NCI-H226 (cell line): ENCODE measurements at regions not wholly inside any gene's neighbourhood (a gene's known extent, or its start where the extent isn't known, plus 50 kb on each side); places are given as distances from the start of the nearest gene placed in this dataset.
A peak's percentile ranks its signal among the peaks of the same experiment; 100 is the strongest.
"Not testable (repeated sequence)": the region's sequence is repeated elsewhere in the genome, so short reads cannot be mapped to it uniquely, and the experiment has no call there.

Source experiments
- DNase-seq: peaks from one replicate; pipeline ENCODE4 v3.0.0-alpha.2; 2015

DNA sequence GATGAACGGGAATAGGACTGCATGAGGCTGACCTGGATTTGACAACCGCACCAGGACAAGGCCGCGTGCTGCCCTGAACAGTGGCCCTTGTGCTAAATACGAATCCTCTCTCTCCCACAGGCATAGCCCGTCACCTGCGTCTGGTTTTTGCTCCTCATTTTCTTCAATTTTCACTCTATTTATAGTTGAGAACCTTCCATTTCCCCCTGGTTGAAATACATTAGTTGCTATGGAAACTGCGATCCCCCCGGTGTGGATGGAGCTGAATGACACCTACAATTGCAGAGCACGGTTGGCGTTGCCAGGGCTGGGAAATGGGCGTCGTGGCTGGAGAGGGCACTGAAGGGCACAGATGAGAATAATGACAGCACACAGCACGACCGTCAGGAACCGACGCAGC is 158.6 kb upstream of the PITRM1 start:
- no peak for DNase-seq

DNA sequence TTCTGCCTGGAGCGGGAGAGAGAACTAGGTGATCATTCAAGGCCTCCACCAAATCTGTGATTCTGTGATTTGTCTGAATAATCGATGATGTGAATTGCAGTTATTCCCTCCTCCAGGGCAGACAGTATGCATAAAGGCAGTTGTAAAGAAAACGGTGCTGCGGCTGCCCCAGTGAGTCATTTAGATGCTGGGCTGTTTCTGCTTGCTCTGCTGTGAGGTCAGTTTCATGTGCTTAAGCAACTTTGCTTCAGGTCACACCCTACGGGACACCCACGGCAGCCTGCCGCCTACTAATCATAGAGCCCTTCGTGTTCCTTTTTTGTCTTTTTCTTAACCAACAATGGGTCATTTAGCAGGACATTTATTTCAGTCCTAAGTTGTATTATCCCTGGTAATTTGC is 158.1 kb upstream of the PITRM1 start:
- no peak for DNase-seq

DNA sequence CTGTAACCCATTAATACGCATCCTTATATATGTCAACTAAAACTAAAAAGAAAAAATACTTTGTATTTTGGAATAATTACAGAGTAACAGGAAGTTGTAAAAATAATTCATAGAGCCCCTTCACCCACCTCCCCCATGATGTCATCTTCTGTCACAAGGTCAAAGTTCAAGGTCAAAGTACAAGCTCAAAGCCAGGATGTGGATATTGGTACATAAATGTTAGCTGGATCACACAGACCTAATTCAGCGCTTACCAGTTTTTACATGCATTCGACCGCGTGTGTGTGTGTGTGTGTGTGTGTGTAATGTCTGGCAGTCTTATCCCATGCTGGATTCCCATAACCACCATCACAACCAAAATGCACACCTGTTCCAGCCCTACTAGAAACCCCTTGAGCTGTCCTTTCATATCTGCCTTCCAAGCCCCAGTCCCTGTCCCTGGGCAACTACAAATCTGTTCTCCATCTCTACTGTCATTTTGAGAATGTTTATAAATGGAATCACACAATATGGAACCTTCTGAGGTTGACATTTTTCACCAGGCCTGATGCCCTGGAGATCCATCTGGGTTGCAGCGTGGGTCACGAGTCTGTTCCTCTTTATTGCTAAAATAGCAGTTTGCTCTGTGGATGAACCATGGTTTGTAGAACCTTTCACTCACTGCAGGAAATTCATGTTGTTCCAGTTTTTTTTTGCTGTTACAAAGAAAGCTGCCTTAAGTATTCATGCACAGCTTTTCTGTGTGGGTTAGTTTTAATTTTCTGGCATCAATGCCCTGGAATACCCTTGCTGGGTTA is 153.6 kb upstream of the PITRM1 start:
- DNase-seq = no peak

DNA sequence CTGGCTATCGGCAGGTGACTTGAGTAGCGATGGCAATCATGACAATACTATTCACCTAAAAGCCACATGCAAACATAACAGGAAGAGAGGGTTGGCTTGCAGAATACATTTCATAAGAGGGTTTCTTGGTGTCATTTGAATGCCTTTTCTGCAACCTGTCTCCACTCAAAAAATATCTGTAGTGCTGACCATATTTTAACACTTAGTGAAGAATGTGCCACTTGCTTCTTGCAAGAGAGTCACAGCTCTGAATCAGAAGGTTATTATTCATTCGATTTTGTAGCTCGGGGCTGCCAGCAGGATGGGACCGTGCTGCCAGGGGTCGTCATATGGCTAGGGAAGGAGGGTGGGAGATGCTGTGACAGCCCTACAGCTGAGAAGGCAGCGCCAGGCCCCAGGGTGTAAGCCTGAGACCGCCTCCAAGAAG is 152.0 kb upstream of the PITRM1 start:
- DNase-seq = no peak

DNA sequence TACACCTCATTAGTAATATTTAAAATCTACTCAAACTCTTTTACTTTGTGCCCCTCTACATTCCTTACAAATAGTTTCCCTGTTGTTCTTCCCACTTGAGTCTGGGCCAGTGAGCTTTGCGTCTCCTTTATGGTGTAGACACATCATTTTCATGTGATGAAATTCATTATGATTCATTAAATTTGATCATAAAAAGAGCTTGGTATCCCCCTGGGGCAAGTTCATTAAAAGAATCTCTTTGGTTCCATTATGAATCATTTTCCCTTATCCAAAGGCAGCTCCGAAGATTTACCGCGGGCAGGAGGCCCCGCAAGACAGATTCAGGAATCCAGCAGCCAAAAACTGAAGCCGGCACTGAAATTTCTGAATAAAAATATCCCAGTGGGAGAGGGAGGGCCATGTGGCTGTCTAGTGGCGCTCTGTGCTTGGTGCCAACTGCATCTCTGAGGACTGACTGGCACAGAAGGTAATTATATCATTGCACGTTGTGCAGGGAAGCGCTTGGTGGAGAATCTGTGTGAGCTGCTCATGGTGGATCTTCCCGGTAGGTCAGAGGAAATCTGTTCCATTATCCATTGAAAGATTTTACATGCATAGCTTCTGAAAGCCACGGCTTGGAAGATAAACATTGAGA is 151.4 kb upstream of the PITRM1 start:
- peak; percentile 16 for DNase-seq

DNA sequence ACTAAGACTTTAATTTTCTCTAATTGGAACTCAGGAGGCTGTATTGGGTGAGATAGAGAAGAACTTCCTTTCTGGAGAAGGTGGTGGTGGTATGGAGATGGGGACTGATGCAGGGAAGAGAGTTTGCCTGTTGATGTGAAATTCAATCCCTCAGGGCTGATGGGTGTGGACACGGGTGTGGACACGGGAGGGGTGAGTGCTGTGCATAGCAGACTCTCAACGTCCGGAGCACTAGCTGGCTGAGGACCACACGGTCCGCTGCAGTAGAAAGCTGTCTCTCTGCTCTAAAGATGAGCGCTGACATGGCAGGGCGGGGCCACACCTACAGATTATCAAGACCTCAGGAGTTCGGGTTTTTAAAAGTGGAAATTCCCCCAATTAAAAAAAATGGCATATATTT is 148.5 kb upstream of the PITRM1 start:
- no peak for DNase-seq

DNA sequence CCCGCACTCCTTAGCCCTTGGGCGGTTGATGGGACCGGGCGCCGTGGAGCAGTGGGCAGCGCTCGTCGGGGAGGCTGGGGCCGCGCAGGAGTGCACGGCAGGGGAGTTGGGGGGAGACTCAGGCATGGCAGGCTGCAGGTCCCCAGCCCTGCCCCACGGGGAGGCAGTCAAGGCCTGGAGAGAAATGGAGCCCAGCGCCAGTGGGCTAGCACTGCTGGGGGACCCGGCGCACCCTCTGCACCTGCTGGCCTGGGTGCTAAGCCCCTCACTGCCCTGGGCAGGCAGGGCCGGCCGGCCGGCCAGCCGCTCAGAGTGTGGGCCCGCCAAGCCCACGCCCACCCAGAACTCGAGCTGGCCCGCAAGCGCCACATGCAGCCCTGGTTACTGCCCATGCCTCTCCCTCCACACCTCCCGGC is 147.2 kb upstream of the PITRM1 start:
- no peak for DNase-seq

DNA sequence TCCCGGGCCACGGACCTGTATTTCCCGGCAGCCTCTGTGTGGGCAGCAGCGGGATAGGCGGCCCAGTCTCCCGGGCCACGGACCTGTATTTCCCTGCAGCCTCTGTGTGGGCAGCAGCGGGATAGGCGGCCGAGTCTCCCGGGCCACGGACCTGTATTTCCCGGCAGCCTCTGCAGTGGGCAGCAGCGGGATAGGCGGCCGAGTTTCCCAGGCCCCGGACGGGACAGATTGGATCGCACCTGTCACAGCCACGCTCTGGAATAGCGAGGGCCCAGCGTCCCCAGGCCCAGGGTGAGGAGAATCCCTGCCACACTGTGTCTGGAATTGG is 145.9 kb upstream of the PITRM1 start:
- not testable (repeated sequence) for DNase-seq

DNA sequence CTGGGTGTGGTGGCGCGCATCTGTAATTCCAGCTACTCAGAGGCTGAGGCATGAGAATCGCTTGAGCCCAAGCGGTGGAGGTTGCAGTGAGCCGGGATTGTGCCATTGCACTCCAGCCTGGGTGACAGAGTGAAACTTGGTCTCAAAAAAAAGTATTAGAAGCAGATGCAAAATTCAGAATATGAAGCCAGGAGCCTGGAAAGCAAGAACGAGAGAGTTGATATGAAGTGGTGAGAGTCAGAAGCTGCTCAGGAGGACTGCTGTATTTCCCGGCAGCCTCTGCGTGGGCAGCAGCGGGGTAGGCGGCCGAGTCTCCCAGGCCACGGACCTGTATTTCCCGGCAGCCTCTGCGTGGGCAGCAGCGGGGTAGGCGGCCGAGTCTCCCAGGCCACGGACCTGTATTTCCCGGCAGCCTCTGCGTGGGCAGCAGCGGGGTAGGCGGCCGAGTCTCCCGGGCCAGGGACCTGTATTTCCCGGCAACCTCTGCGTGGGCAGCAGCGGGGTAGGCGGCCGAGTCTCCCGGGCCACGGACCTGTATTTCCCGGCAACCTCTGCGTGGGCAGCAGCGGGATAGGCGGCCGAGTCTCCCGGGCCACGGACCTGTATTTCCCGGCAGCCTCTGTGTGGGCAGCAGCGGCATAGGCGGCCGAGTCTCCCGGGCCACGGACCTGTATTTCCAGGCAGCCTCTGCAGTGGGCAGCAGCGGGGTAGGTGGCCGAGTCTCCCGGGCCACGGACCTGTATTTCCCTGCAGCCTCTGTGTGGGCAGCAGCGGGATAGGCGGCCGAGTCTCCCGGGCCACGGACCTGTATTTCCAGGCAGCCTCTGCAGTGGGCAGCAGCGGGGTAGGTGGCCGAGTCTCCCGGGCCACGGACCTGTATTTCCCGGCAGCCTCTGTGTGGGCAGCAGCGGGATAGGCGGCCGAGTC is 145.2 kb upstream of the PITRM1 start:
- DNase-seq = not testable (repeated sequence)

DNA sequence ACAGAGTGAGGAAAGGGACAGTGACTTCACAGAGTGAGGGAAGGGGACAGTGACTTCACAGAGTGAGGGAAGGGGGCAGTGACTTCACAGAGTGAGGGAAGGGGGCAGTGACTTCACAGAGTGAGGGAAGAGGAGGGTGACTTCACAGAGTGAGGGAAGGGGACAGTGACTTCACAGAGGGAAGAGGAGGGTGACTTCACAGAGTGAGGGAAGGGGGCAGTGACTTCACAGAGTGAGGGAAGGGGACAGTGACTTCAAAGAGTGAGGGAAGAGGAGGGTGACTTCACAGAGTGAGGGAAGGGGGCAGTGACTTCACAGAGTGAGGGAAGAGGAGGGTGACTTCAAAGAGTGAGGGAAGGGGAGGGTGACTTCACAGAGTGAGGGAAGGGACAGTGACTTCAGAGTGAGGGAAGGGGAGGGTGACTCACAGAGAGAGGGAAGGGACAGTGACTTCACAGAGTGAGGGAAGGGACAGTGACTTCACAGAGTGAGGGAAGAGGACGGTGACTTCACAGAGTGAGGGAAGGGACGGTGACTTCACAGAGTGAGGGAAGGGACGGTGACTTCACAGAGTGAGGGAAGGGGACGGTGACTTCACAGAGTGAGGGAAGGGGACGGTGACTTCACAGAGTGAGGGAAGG is 142.0 kb upstream of the PITRM1 start:
- not testable (repeated sequence) for DNase-seq

DNA sequence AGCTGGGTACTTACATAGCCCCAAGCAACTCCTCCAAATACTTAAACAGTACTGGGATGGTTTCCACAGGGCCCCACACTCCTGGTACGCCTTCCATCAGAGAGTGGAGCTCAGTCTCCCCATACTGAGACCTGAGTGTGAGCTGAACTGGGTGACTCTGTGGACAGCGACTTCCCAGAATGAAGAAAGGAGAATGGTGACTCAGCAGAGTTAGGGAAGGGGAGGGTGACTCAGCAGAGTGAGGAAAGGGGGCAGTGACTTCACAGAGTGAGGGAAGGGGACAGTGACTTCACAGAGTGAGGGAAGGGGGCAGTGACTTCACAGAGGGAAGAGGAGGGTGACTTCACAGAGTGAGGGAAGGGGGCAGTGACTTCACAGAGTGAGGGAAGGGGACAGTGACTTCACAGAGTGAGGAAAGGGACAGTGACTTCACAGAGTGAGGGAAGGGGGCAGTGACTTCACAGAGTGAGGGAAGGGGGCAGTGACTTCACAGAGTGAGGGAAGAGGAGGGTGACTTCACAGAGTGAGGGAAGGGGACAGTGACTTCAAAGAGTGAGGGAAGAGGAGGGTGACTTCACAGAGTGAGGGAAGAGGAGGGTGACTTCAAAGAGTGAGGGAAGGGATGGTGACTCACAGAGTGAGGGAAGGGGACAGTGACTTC is 141.3 kb upstream of the PITRM1 start:
- not testable (repeated sequence) for DNase-seq

DNA sequence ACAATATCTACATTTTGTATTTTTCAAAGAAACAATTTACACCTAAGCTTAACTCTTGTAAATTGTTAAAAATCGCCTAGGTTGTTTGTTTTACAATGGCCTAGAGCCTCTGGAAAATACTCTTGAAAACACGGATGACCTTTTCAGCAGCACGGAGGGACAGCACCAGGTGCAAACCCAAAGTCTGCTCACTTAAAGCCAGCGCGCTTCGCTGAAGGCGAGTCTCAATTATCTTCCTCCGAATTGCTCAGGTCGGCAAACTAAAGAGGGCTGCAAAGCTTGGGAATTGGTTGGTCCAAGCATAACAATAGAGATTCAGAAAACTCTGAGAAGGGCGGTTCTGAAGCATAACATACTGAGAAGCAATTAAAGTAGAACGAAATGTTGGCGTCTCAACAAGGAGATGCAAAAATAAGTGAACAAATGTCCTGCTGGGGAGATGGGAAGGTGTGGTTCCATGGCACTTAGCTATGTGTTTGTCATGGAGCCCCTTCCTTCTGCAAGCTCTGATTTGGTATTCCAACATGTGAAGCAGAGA is 139.9 kb upstream of the PITRM1 start:
- DNase-seq = no peak

DNA sequence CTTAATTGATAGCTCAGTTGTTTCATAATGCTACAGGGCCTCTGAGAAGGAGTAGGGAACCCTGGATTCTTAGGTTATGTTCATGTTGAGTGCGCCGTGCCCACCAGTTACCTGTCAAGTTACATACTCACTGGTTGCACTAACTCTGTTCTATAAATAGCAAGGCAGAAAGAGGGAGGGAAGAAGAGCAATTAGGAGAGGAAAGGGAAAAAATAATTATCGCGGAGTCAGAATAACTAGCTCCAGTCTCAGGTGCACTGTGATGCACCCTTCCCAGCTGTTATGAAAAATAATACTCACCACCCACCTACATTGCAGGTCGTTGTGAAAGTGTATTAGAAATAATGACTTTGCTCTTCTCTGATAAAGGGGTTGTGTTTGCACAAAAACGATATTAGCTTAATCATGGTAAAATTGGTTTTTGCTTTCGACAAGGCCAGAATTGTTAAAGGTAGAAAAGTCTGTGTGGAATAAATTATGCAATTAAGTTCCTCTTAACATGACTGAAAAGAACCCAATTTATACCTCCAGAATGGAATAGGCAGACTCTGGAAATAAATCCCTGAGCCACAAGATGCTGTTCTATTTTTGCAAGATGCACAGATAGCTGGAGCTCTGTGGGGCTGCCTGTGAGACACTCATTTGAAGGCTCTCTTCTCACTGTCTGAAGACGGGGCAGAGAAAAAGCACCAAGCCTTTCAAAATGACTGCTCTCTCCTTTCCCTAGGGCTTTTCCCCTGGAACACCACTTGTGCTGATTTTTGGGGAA is 137.6 kb upstream of the PITRM1 start:
- DNase-seq = no peak

DNA sequence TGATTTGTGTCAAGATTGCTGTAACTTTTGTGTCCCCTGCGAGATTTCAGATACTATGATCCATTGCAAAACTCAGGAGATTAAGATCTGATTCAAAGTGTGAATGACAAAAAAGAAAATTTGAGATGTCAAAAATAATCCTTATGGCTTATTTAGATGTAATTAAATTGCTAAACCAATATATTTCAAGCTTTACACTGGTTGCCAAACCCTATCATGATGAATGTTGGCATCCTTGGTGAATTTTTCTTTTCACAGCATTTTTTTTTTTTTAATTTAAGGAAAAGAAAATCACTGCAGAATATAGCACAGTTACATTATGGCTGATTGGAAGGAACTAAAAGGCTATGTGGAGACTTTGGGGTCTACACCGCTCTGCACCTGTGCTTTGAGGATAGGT is 133.5 kb upstream of the PITRM1 start:
- DNase-seq = no peak

DNA sequence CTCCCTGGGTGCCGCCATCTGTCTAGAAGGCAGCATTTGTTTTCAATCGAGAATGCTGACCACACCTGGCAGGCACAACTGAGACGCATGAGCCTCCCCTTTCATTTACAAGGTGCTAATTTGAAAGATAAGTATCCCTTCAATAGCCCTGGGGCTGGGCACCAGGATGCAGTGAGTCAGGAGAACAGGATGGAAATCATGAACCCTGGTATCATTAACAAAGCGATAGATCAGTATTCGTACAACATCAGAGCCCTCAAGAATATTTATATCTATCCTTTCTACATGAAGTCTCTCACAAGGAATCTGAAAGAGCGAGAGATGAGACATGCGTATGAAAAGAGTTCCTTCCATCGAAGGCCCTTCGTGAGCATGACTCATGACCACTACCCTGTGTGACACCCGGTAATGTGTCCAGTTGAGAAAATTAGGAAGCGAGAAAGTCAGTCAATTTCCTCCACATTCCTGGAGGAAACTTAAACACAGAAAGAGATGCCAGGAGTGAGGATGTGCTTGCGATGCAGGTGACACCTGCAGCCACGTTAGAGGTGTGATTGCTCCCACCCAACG is 123.1 kb upstream of the PITRM1 start:
- DNase-seq = no peak

DNA sequence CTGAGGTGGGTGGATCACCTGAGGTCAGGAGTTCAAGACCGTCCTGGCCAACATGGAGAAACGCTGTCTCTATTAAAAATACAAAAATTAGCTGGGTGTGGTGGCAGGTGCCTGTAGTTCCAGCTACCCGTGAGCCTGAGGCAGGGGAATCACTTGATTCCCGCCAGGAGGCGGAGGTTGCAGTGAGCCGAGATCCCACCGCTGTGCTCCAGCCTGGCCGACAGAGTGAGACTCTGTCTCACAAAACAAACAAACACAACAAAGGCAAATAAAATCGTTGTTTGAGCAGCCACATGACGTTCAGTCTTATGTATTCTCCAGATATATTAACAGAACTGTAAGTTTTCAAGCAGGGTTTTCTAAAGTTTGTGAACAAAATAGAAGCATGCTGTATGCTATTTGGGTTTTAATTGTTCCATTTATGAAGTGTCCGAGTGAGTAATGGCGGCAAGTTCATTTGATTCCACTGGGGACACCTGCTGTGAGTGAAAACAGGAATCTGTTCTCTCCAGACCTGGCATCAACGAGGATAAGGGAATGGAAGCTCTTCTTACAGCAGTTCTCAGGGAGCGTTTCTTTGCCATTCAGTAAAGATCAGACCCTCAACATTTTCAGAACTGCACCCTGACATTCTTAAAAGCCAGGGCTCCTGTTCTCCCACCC is 122.5 kb upstream of the PITRM1 start:
- no peak for DNase-seq

DNA sequence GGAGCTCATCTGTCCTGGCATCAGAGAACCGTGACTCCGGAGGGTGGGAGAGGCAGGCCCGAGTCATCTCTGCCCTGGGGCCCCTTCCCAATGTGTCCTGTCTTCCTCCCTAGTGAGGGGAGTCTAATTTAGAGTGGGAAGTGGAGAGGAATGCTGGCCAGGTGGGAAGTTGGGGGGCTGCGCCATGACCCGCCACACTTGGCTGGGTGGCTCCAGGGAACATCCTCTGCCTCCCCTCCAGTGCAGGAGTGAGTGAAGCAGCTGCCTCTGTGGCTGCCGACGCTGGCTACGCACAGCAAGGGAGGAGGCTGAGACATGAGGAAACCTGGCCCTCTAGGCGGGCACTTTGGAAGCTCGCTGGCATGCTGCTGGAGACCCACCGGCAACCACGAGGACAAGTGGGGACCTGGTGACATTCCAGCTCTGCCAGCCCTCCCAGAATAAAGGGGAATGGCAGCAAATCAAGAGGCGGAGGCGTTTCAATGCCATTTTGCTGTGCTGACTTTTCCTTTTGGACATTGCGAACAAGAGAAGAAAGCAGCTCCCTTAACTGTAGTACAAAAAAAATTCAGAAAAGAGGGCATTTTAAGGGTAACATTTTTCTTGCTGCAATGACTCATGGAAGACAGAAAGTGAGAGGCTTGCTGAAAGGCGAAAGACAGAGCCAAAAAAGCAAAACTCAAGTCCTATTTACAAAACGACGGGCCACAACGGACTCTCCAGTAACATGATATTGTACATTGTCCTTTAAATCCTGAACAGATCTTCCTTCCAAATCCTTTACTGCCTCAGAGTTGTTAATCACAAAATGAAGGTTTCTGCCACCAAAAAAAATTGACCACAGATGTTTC is 121.2 kb upstream of the PITRM1 start:
- DNase-seq = no peak

DNA sequence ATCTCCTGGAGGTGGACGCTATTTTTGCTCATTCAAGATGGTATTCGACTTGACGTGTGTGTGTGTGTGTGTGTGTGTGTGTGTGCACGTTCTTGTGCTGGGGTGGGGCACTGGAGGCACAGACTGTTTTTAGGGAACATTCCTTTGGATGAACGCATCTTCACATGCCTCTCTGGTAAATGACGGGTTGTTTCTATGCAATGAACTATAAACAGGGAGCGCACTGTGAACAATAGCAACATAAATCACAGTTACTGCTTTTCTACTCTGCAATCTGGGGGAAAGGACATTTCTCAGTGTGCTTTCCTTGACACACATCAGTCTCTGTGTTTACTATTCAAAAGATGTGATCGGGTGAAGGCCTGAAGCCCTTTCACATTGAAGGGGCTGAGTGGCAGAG is 120.1 kb upstream of the PITRM1 start:
- DNase-seq = no peak

DNA sequence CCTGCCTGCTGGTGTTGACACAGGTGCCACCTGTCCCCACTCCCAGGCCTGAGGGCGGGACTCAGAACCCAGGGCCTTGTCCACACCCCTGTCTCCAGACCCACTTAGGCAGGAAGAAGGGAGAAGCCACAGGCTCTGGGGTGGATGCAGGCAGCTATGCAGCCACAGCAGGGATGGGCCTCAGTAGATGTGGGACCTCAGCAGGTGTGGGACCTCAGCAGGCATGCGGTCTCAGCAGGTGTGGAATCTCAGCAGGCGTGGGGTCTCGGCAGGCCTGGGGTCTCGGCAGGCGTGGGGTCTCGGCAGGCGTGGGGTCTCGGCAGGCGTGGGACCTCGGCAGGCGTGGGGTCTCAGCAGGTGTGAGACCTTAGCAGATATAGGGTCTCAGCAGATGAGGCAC is 118.0 kb upstream of the PITRM1 start:
- no peak for DNase-seq
